ENCODE measurements at regions not wholly inside any gene's neighbourhood (a gene's known extent, or its start where the extent isn't known, plus 50 kb on each side); places are given as distances from the start of the nearest gene placed in this dataset.
"Not testable (repeated sequence)": the region's sequence is repeated elsewhere in the genome, so short reads cannot be mapped to it uniquely, and the experiment has no call there.

- TF ChIP-seq POLR2A (IDR thresholded peaks at IDR 0.05) = no peak
- TF ChIP-seq EP300 (IDR thresholded peaks at IDR 0.05; ENCODE audit: low read depth) = no peak
- TF ChIP-seq POLR2AphosphoS5 (IDR thresholded peaks at IDR 0.05) = no peak
- no peak for TF ChIP-seq CTCF (IDR thresholded peaks at IDR 0.05)
- Histone ChIP-seq H3K27me3 (no peaks in the 10 kb centered on the region), H3K27ac (no peak overlapping the region), H3K4me3 (no peak overlapping the region), H3K36me3 (peaks cover 0 to 1% (median 0%) of the 10 kb centered on the region in 4 donors), H3K4me1 (no peaks in the 10 kb centered on the region), H3K9me3 (no peaks in the 10 kb centered on the region)
- no peak for DNase-seq
- in situ Hi-C loops (cut with MboI; ENCODE audit: low pct_ligation_motif_present in 1 of 4, low pct_unique_long_range_greater_than_20kb in 1 of 4, low sequenced_read_pairs in 3 of 4) (no loop called here), intact Hi-C loops (cut with DNase I; ENCODE audit: low total_unique reads) (no loop called here)
- WGBS, 2 donors (ENCODE audit: low coverage in 1 of 2) = 6 to 16% methylated on average over 1 of the region's 1 CpG
These were observed 1420.0 kb upstream of the EYS start for GRCh38 chr6:67127041-67127440.

GRCh38 chr6:67121115-67121514 lies 1414.1 kb upstream of the EYS start:
- Histone ChIP-seq H3K27me3 (no peaks in the 10 kb centered on the region), H3K9me3 (no peaks in the 10 kb centered on the region), H3K36me3 (no peaks in the 10 kb centered on the region), H3K4me1 (no peaks in the 10 kb centered on the region), H3K4me3 (no peak overlapping the region), H3K27ac (no peak overlapping the region)
- no peak for DNase-seq
- in situ Hi-C loops (cut with MboI; ENCODE audit: low pct_ligation_motif_present in 1 of 4, low pct_unique_long_range_greater_than_20kb in 1 of 4, low sequenced_read_pairs in 3 of 4) (no loop called here), intact Hi-C loops (cut with DNase I; ENCODE audit: low total_unique reads) (no loop called here)
- TF ChIP-seq POLR2AphosphoS5 (IDR thresholded peaks at IDR 0.05) (no peak), POLR2A (IDR thresholded peaks at IDR 0.05) (no peak), CTCF (IDR thresholded peaks at IDR 0.05) (no peak), EP300 (IDR thresholded peaks at IDR 0.05; ENCODE audit: low read depth) (no peak)
- WGBS, 2 donors (ENCODE audit: low coverage in 1 of 2) = 77% methylated on average over 3 of the region's 3 CpGs

GRCh38 chr6:67112120-67112519 lies 1405.1 kb upstream of the EYS start:
- Histone ChIP-seq H3K27ac (no peak overlapping the region), H3K4me1 (no peaks in the 10 kb centered on the region), H3K4me3 (no peak overlapping the region), H3K27me3 (no peaks in the 10 kb centered on the region), H3K36me3 (no peaks in the 10 kb centered on the region), H3K9me3 (no peaks in the 10 kb centered on the region)
- 27 to 46% methylated on average over 4 to 5 of the region's 5 CpGs for WGBS, 2 donors (ENCODE audit: low coverage in 1 of 2)
- in situ Hi-C loops (cut with MboI; ENCODE audit: low pct_ligation_motif_present in 1 of 4, low pct_unique_long_range_greater_than_20kb in 1 of 4, low sequenced_read_pairs in 3 of 4) = no loop called here
- DNase-seq = no peak
- intact Hi-C loops (cut with DNase I; ENCODE audit: low total_unique reads) = no loop called here
- TF ChIP-seq CTCF (IDR thresholded peaks at IDR 0.05) = no peak
- TF ChIP-seq POLR2A (IDR thresholded peaks at IDR 0.05) = no peak
- no peak for TF ChIP-seq EP300 (IDR thresholded peaks at IDR 0.05; ENCODE audit: low read depth)
- no peak for TF ChIP-seq POLR2AphosphoS5 (IDR thresholded peaks at IDR 0.05)

GRCh38 chr6:67102743-67103142 lies 1395.7 kb upstream of the EYS start:
- in situ Hi-C loops (cut with MboI; ENCODE audit: low pct_ligation_motif_present in 1 of 4, low pct_unique_long_range_greater_than_20kb in 1 of 4, low sequenced_read_pairs in 3 of 4) = no loop called here
- H3K9me3 ChIP-seq = peaks cover 0 to 5% of the 10 kb centered on the region in 2 donors
- no peaks in the 10 kb centered on the region for H3K27me3 ChIP-seq
- no peaks in the 10 kb centered on the region for H3K36me3 ChIP-seq
- no peaks in the 10 kb centered on the region for H3K4me1 ChIP-seq
- H3K4me3 ChIP-seq = no peak overlapping the region
- no peak overlapping the region for H3K27ac ChIP-seq
- no peak for DNase-seq
- no peak for TF ChIP-seq EP300 (IDR thresholded peaks at IDR 0.05; ENCODE audit: low read depth)
- no peak for TF ChIP-seq POLR2A (IDR thresholded peaks at IDR 0.05)
- TF ChIP-seq CTCF (IDR thresholded peaks at IDR 0.05) = no peak
- TF ChIP-seq POLR2AphosphoS5 (IDR thresholded peaks at IDR 0.05) = no peak
- 36 to 54% methylated on average over 1 of the region's 1 CpG for WGBS, 2 donors (ENCODE audit: low coverage in 1 of 2)
- intact Hi-C loops (cut with DNase I; ENCODE audit: low total_unique reads) = no loop called here

GRCh38 chr6:67095618-67096226 lies 1388.7 kb upstream of the EYS start:
- H3K4me3 ChIP-seq; H3K27me3 ChIP-seq; H3K27ac ChIP-seq; H3K4me1 ChIP-seq; intact Hi-C loops (cut with DNase I; ENCODE audit: low total_unique reads); in situ Hi-C loops (cut with MboI; ENCODE audit: low pct_ligation_motif_present in 1 of 4, low pct_unique_long_range_greater_than_20kb in 1 of 4, low sequenced_read_pairs in 3 of 4); H3K9me3 ChIP-seq; DNase-seq; H3K36me3 ChIP-seq: not testable (repeated sequence)
- WGBS, 2 donors (ENCODE audit: low coverage in 1 of 2) = 77% methylated on average over 8 of the region's 11 CpGs; no CpG with 5 or more reads in 1 of the 2 donors
